ENCODE measurements at regions not wholly inside any gene's neighbourhood (a gene's known extent, or its start where the extent isn't known, plus 50 kb on each side); places are given as distances from the start of the nearest gene placed in this dataset.

DNA sequence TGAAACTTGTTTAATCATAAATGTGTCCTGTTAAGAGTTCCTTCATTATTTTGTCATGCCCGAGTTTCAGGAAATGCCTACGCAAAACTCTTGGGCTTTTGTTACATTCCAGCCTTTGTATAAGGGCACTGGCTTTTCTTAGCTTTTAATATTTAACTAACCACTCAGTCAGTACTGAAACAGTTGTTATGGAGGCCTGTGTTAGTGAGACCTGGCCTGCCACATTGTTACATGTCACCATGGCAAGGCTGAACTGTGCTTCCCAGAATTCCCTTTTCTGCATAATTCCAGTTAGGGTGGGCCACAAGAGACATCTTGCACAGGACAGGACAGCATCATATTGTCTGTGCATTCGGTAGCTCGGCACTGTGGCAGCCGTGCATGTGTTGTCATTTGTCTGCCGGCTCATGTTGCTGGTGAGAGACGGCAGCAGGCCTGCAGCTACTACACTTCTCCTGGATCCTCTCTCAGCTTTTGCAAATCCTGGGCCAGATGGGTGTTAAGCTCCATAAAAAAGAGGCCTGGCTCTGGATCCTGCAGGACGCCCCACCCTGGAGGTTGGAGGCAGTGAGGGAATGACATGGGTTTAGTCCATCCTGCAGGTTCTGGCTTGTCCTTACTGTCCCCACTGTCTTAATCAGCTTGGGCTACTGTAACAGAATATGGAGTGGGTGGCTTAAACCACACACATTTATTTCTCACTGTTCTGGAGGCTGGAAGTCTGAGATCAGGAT is 128.8 kb upstream of the DTNBP1 start:
- H3K36me3 ChIP-seq (ENCODE audit: control insufficient read depth, insufficient read depth, low read length): no peaks in the 10 kb centered on the region
- no peaks in the 10 kb centered on the region for H3K79me2 ChIP-seq
- H3K9me3 ChIP-seq (ENCODE audit: control insufficient read depth, low read length): no peaks in the 10 kb centered on the region
- no peak overlapping the region for H3K4me2 ChIP-seq (ENCODE audit: low read length)
- no peaks in the 10 kb centered on the region for H3K4me1 ChIP-seq
- H3K9ac ChIP-seq: no peak overlapping the region
- no peak overlapping the region for H3K27ac ChIP-seq
- no peaks in the 10 kb centered on the region for H3K27me3 ChIP-seq (ENCODE audit: control insufficient read depth, insufficient read depth, low read length)
- H2AFZ ChIP-seq: no peak overlapping the region
- H3K4me3 ChIP-seq (ENCODE audit: low read depth, low read length): no peak overlapping the region
- TF ChIP-seq, protein P1, sequence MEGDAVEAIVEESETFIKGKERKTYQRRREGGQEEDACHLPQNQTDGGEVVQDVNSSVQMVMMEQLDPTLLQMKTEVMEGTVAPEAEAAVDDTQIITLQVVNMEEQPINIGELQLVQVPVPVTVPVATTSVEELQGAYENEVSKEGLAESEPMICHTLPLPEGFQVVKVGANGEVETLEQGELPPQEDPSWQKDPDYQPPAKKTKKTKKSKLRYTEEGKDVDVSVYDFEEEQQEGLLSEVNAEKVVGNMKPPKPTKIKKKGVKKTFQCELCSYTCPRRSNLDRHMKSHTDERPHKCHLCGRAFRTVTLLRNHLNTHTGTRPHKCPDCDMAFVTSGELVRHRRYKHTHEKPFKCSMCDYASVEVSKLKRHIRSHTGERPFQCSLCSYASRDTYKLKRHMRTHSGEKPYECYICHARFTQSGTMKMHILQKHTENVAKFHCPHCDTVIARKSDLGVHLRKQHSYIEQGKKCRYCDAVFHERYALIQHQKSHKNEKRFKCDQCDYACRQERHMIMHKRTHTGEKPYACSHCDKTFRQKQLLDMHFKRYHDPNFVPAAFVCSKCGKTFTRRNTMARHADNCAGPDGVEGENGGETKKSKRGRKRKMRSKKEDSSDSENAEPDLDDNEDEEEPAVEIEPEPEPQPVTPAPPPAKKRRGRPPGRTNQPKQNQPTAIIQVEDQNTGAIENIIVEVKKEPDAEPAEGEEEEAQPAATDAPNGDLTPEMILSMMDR (IDR thresholded peaks at IDR 0.05): no peak

DNA sequence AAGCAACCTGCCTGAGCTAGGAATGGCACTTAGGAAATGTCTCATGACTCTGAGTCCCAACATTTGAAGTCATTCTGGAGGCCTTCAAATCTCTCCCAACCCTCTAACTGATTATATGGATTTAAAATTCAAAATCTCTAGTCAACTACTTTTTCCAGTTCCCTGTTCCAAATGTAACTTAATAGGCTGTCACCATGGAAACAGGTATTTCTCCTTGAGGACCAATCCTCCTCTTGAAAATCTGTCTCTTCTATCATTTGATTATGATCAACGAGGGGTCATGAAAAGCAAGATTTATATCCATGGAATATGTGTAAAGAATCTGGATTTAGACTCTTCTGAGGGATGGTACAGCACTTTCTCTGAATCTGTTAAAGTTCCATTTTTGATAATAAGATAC is 127.3 kb upstream of the DTNBP1 start:
- no peak overlapping the region for H3K9ac ChIP-seq
- TF ChIP-seq, protein P1 (IDR thresholded peaks at IDR 0.05): no peak
- H3K9me3 ChIP-seq (ENCODE audit: control insufficient read depth, low read length): no peaks in the 10 kb centered on the region
- no peaks in the 10 kb centered on the region for H3K36me3 ChIP-seq (ENCODE audit: control insufficient read depth, insufficient read depth, low read length)
- no peaks in the 10 kb centered on the region for H3K27me3 ChIP-seq (ENCODE audit: control insufficient read depth, insufficient read depth, low read length)
- no peak overlapping the region for H3K4me2 ChIP-seq (ENCODE audit: low read length)
- H3K27ac ChIP-seq: no peak overlapping the region
- H3K4me1 ChIP-seq: no peaks in the 10 kb centered on the region
- no peaks in the 10 kb centered on the region for H3K79me2 ChIP-seq
- no peak overlapping the region for H3K4me3 ChIP-seq (ENCODE audit: low read depth, low read length)
- H2AFZ ChIP-seq: no peak overlapping the region

DNA sequence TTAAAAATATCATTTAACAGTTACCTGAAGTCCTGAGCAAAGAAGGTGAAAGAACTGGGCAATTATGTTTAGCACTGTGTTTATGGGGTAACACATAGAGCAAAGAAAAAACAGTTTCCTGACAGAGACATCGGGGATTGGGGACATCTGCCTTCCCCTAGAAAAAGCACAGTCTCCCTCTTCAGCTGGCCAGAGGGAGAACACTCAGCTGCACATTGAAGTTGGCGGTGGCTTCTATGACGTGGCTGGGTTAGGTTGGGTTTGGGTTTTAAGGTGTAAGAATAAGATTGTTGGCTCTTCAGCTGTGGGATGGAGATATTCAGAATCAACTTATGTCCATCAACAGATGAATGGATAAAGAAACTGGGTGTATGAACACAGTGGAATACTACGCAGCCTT is 124.0 kb upstream of the DTNBP1 start:
- H2AFZ ChIP-seq: no peak overlapping the region
- no peaks in the 10 kb centered on the region for H3K4me1 ChIP-seq
- no peaks in the 10 kb centered on the region for H3K79me2 ChIP-seq
- H3K27me3 ChIP-seq (ENCODE audit: control insufficient read depth, insufficient read depth, low read length): no peaks in the 10 kb centered on the region
- H3K9me3 ChIP-seq (ENCODE audit: control insufficient read depth, low read length): no peaks in the 10 kb centered on the region
- H3K36me3 ChIP-seq (ENCODE audit: control insufficient read depth, insufficient read depth, low read length): no peaks in the 10 kb centered on the region
- TF ChIP-seq, protein P1 (IDR thresholded peaks at IDR 0.05): no peak
- no peak overlapping the region for H3K4me3 ChIP-seq (ENCODE audit: low read depth, low read length)
- H3K9ac ChIP-seq: no peak overlapping the region
- H3K4me2 ChIP-seq (ENCODE audit: low read length): no peak overlapping the region
- H3K27ac ChIP-seq: no peak overlapping the region

DNA sequence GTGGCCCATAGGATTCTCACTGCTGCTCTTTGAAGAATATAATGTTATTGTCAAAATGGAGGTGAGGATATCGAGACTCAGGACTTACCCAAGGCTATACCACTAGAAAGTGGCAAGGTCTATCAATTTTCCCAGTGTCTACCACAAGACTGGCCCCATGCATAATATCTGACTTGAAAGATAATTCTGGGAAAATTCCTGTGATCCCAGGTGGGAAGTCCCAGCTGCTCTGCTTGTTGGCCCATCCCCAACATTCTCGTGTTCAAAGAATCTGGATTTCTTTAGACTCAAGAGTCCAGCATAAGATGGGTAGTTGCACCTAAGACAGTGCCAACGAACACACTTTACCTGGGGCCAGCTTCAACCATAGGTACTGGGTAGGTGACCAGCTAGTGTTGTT is 120.7 kb upstream of the DTNBP1 start:
- no peaks in the 10 kb centered on the region for H3K4me1 ChIP-seq
- no peak overlapping the region for H3K4me3 ChIP-seq (ENCODE audit: low read depth, low read length)
- H3K27ac ChIP-seq: no peak overlapping the region
- no peaks in the 10 kb centered on the region for H3K27me3 ChIP-seq (ENCODE audit: control insufficient read depth, insufficient read depth, low read length)
- no peak overlapping the region for H3K9ac ChIP-seq
- no peaks in the 10 kb centered on the region for H3K79me2 ChIP-seq
- no peaks in the 10 kb centered on the region for H3K9me3 ChIP-seq (ENCODE audit: control insufficient read depth, low read length)
- H3K4me2 ChIP-seq (ENCODE audit: low read length): no peak overlapping the region
- H2AFZ ChIP-seq: no peak overlapping the region
- no peaks in the 10 kb centered on the region for H3K36me3 ChIP-seq (ENCODE audit: control insufficient read depth, insufficient read depth, low read length)
- TF ChIP-seq, protein P1 (IDR thresholded peaks at IDR 0.05): no peak

DNA sequence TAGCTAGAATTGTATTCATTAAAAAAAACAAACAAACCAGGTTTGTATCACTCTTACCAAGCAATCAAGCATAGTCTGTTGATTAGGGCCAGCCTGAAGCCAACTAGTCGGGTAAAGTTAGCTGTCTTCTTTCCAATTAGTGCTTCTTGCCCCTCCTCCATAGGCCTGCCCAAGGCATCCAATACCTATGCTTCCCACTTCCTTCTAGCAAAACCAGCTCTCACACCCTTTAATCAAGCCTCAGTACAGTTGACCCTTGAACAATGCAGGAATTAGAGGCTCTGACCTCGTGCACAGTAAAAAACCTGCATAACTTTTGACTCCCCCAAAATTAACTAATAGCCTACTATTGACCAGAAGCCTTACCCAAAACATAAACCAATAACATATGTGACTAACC is 119.1 kb upstream of the DTNBP1 start:
- no peaks in the 10 kb centered on the region for H3K36me3 ChIP-seq (ENCODE audit: control insufficient read depth, insufficient read depth, low read length)
- no peaks in the 10 kb centered on the region for H3K9me3 ChIP-seq (ENCODE audit: control insufficient read depth, low read length)
- H3K27me3 ChIP-seq (ENCODE audit: control insufficient read depth, insufficient read depth, low read length): no peaks in the 10 kb centered on the region
- no peak overlapping the region for H3K27ac ChIP-seq
- H3K4me1 ChIP-seq: no peaks in the 10 kb centered on the region
- no peak overlapping the region for H3K4me3 ChIP-seq (ENCODE audit: low read depth, low read length)
- TF ChIP-seq, protein P1 (IDR thresholded peaks at IDR 0.05): no peak
- no peak overlapping the region for H3K4me2 ChIP-seq (ENCODE audit: low read length)
- no peak overlapping the region for H2AFZ ChIP-seq
- H3K79me2 ChIP-seq: no peaks in the 10 kb centered on the region
- H3K9ac ChIP-seq: no peak overlapping the region

Measured in parathyroid adenoma (tissue), 2 donors.